HepG2 (cell line): ENCODE measurements at regions not wholly inside any gene's neighbourhood (a gene's known extent, or its start where the extent isn't known, plus 50 kb on each side); places are given as distances from the start of the nearest gene placed in this dataset.

ENCODE experiments used
- ATAC-seq: fragments of 200-7000 bp; cut with Tn5 transposase; 3 replicates; pipeline ENCODE4 v1.9.1; 2020; ENCODE audit warnings: mild to moderate bottlenecking, moderate library complexity
- BruUV-seq: library from RNA; stranded (reverse); fragments of 400-500 nt; replicated peaks from 2 replicates; lab custom pipeline; 2021; lab: Mats Ljungman, UMichigan
- CTCF ChIA-PET: fragments of 300-600 bp; formaldehyde crosslinking; extraction: SDS; loops from one replicate; lab custom pipeline; 2021; ENCODE audit warnings: low total read pairs, inconsistent platforms, low intra/inter-chr PET ratio; lab: Yijun Ruan, JAX
- POLR2A ChIA-PET: fragments of 350-600 bp; sonication (Branson Sonifier 250); formaldehyde crosslinking; loops from one replicate; lab custom pipeline; 2020; ENCODE audit warnings: antibody characterized with exemption, inconsistent platforms; lab: Yijun Ruan, JAX
- DNase-seq: peaks from one replicate; pipeline ENCODE4 v3.0.0-alpha.2; 2015; ENCODE audit warnings: low spot score
- FAIRE-seq: peaks from 3 replicates; lab custom pipeline; 2011; peaks lifted over from hg19 to GRCh38; lab: Jason Lieb, UNC
- H2AFZ ChIP-seq: one replicate; pipeline ENCODE4 v1.6.1; 2011; ENCODE audit warnings: low read length, inconsistent platforms
- H3K27ac ChIP-seq: fragments of 300-600 bp; 3 replicates; pipeline ENCODE4 v1.8.0; 2011; ENCODE audit warnings: mixed run types, mild to moderate bottlenecking, mixed read lengths, low read length, inconsistent platforms; ENCODE audit not compliant: insufficient read depth; ENCODE audit errors: extremely low read length
- H3K27me3 ChIP-seq, 2 experiments: fragments of 200-600 bp in 1 of 2; 2 replicates in 1 of 2; 3 replicates in 1 of 2; pipeline versions ENCODE4 v1.6.0 to v1.8.0; 2011; ENCODE audit warnings: low read length in 2 of 2, mild to moderate bottlenecking in 2 of 2, moderate library complexity in 2 of 2, inconsistent platforms in 1 of 2; ENCODE audit not compliant: insufficient read depth in 2 of 2, control insufficient read depth in 1 of 2
- H3K36me3 ChIP-seq, 2 experiments: fragments of 200-600 bp in 1 of 2; replicated peaks in 1 of 2; 2 replicates in 1 of 2; 3 replicates in 1 of 2; pipeline versions ENCODE4 v1.5.1 to v1.8.0; 2011; ENCODE audit warnings: low read length in 2 of 2, inconsistent platforms in 1 of 2; ENCODE audit not compliant: insufficient read depth in 2 of 2, control insufficient read depth in 1 of 2
- H3K4me1 ChIP-seq: 2 replicates; pipeline ENCODE4 v1.5.1; 2012; ENCODE audit warnings: low read length, inconsistent platforms; ENCODE audit not compliant: insufficient read depth
- H3K4me2 ChIP-seq: 2 replicates; pipeline ENCODE4 v1.6.0; 2011; ENCODE audit warnings: low read depth, low read length, inconsistent platforms
- H3K4me3 ChIP-seq, 3 experiments: fragments of 200-600 bp in 1 of 3; sonication (generic), shearing (Covaris generic) in 1 of 3; replicated peaks in 1 of 3; 2 replicates each; pipeline ENCODE4 v1.5.1; 2011 to 2016; ENCODE audit warnings: low read length in 3 of 3, inconsistent platforms in 2 of 3, low read depth in 2 of 3, mild to moderate bottlenecking in 2 of 3, control low read depth in 1 of 3, mixed read lengths in 1 of 3; ENCODE audit not compliant: insufficient read depth in 1 of 3
- H3K79me2 ChIP-seq: one replicate; pipeline ENCODE4 v1.6.1; 2011; ENCODE audit warnings: low read length, inconsistent platforms; ENCODE audit not compliant: insufficient read depth
- H3K9ac ChIP-seq: 2 replicates; pipeline ENCODE4 v1.6.0; 2011; ENCODE audit warnings: mild to moderate bottlenecking, low read depth, low read length, inconsistent platforms; ENCODE audit not compliant: insufficient read depth
- H3K9me3 ChIP-seq: 2 replicates; pipeline ENCODE4 v1.5.1; 2012; ENCODE audit warnings: mild to moderate bottlenecking, low read length
- H4K20me1 ChIP-seq: 2 replicates; pipeline ENCODE4 v1.6.0; 2011; ENCODE audit warnings: inconsistent platforms, mild to moderate bottlenecking, low read length, moderate library complexity; ENCODE audit not compliant: insufficient read depth
- HBP1 ChIP-seq: IDR thresholded peaks from 2 replicates; pipeline ENCODE4 v1.6.1; 2016; ENCODE audit warnings: low read depth, control low read depth
- HOXA7 ChIP-seq: sonication (generic); formaldehyde crosslinking; IDR thresholded peaks from 2 replicates; pipeline ENCODE4 v1.8.1; 2022; ENCODE audit warnings: mild to moderate bottlenecking, missing genetic modification reagents, moderate library complexity
- MXD3 ChIP-seq: IDR thresholded peaks from 2 replicates; pipeline ENCODE4 v1.6.1; 2016; ENCODE audit warnings: mild to moderate bottlenecking, missing biosample characterization, missing genetic modification reagents
- NR1H2 ChIP-seq: sonication (generic); formaldehyde crosslinking; IDR thresholded peaks from 2 replicates; pipeline ENCODE4 v1.8.1; 2022; ENCODE audit warnings: low read depth, missing genetic modification reagents, borderline replicate concordance
- SNAI1 ChIP-seq: sonication (generic); formaldehyde crosslinking; IDR thresholded peaks from 2 replicates; pipeline ENCODE4 v1.5.0; 2020; ENCODE audit warnings: mild to moderate bottlenecking, missing genetic modification reagents, borderline replicate concordance
- ZBTB49 ChIP-seq: sonication (generic); formaldehyde crosslinking; IDR thresholded peaks from 2 replicates; pipeline ENCODE4 v1.4.0; 2020; ENCODE audit warnings: missing genetic modification reagents, borderline replicate concordance
- ZHX2 ChIP-seq, 2 experiments: sonication (generic) in 1 of 2; formaldehyde crosslinking in 1 of 2; IDR thresholded peaks; 2 replicates each; pipeline versions ENCODE4 v1.6.1 to v1.9.0; 2014 to 2022; ENCODE audit warnings: antibody characterized with exemption in 1 of 2, borderline replicate concordance in 1 of 2, inconsistent platforms in 1 of 2, low read depth in 1 of 2, missing genetic modification reagents in 1 of 2
- ZNF17 ChIP-seq: sonication (generic); formaldehyde crosslinking; IDR thresholded peaks from 2 replicates; pipeline ENCODE4 v1.5.0; 2020; ENCODE audit warnings: mild to moderate bottlenecking, missing genetic modification reagents
- ZNF879 ChIP-seq: sonication (generic); formaldehyde crosslinking; IDR thresholded peaks from 2 replicates; pipeline ENCODE4 v1.8.1; 2023; ENCODE audit warnings: missing genetic modification reagents
- WGBS: methylation state at CpG from one replicate; pipeline ENCODE4 v1.1.6; 2017; ENCODE audit warnings: low lambda C conversion rate; 5-methylcytosine and 5-hydroxymethylcytosine counted together
- in situ Hi-C: cut with HindIII; loops from 2 replicates; pipeline ENCODE4 v1.10.0; 2017; ENCODE audit warnings: low pct_unique_long_range_greater_than_20kb; ENCODE audit not compliant: extremely low pct_ligation_motif_present
- intact Hi-C: fragments of 100-400 bp; cut with micrococcal nuclease; formaldehyde crosslinking; loops from one replicate; pipeline ENCODE4 v1.10.0; 2022; ENCODE audit not compliant: unreplicated experiment

- TF ChIP-seq ZBTB49 (CRISPR knock-in tag) = no peak
- TF ChIP-seq ZNF17 (CRISPR knock-in tag) = no peak
- no peak for TF ChIP-seq ZNF879 (CRISPR knock-in tag)
Observed at GRCh38 chr5:104817127-104817526, 1254.5 kb upstream of the NUDT12 start (continued).

- intact Hi-C loops = no loop called here
- Histone ChIP-seq H2AFZ (no peak overlapping the region), H3K9ac (no peak overlapping the region), H4K20me1 (no peaks in the 10 kb centered on the region), H3K4me1 (no peaks in the 10 kb centered on the region), H3K4me3 (no peak overlapping the region), H3K79me2 (no peaks in the 10 kb centered on the region), H3K36me3 (no peaks in the 10 kb centered on the region), H3K9me3 (no peaks in the 10 kb centered on the region), H3K27ac (no peak overlapping the region), H3K27me3 (no peaks in the 10 kb centered on the region), H3K4me2 (no peak overlapping the region)
- ChIA-PET CTCF (no interaction called here), POLR2A (no interaction called here)
- ATAC-seq = no peak
- FAIRE-seq = no peak
- WGBS = 5% methylated on average over 1 of the region's 1 CpG
- no TSS peak for BruUV-seq
- in situ Hi-C loops = no loop called here
- no peak for DNase-seq
- no peak for TF ChIP-seq ZHX2 (IDR thresholded peaks at IDR 0.05; ENCODE audit: low read depth)
- TF ChIP-seq ZHX2 (CRISPR knock-in tag; IDR thresholded peaks at IDR 0.05; ENCODE audit: borderline replicate concordance) = no peak
- TF ChIP-seq NR1H2 (CRISPR knock-in tag) = no peak
- no peak for TF ChIP-seq HOXA7 (CRISPR knock-in tag)
- TF ChIP-seq MXD3 = no peak
- TF ChIP-seq SNAI1 (CRISPR knock-in tag) = no peak
- TF ChIP-seq HBP1 (CRISPR knock-in tag) = no peak
Observed at GRCh38 chr5:104815212-104815611, 1252.6 kb upstream of the NUDT12 start.
